ENCODE measurements at regions not wholly inside any gene's neighbourhood (a gene's known extent, or its start where the extent isn't known, plus 50 kb on each side); places are given as distances from the start of the nearest gene placed in this dataset.

- ATAC-seq, result no peak
Observed at GRCh38 chr3:59116233-59116537, 66.4 kb upstream of the CFAP20DC start.

GRCh38 chr3:59115364-59116232 lies 65.8 kb upstream of the CFAP20DC start:
- peak; percentile 49 for ATAC-seq

GRCh38 chr3:59107856-59108815 lies 58.3 kb upstream of the CFAP20DC start:
- peak; percentile 73 for ATAC-seq

DNA sequence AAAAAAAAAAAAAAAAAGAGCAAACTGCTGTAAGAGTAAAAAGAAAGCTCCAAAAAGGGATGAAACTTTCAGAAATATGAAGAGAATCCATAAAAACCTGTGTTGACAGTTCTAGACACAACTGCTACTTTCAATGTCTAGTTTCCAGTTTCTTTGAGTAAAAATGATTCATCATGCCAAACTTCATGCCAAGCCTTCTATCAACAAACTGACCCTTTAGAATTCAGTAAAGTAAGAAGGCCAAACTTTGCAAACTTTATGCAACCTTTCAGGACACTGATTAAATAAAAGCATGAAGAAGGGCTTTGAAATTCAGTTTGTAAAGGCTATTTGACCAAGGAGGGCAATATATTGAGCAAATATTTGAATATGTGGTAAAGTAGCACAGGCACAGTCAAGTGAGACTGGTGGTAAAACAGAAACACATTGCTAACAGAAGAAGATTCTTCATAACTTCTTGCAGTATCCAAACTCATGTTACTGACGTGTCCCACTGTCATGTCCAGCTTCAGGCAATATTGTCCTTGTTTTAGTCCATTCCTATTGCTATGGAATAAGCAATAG lies 56.3 kb upstream of the CFAP20DC start:
- no peak for ATAC-seq

DNA sequence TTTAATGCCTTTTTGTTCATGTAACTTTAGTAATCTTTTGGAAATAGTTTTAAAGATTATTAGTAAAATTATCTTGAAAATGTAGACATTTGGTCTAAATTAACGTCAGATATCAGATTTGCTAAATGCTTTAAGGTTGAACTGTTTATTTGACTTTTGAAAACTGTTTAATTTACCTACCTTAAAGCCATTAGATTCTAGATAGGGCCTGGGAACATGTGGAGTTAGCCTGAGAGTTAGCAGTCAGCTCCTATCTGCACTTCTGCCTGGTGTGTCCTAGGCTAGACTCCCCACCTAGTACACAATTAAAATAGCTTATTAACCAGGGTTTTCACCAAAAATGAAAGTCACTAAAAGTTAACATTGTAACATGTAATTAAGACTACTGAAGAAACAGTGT lies 53.7 kb upstream of the CFAP20DC start:
- ATAC-seq, result no peak

GRCh38 chr3:59101231-59101736 lies 51.5 kb upstream of the CFAP20DC start:
- peak; percentile 74 for ATAC-seq
